PC-3 (cell line): ENCODE measurements at regions not wholly inside any gene's neighbourhood (a gene's known extent, or its start where the extent isn't known, plus 50 kb on each side); places are given as distances from the start of the nearest gene placed in this dataset.

ENCODE experiments used
- EZH2 ChIP-seq: fragments of 300-600 bp; sonication (generic); IDR thresholded peaks from one replicate; pipeline ENCODE4 v1.6.1; 2017; ENCODE audit warnings: antibody characterized with exemption, mild to moderate bottlenecking, low read length; ENCODE audit not compliant: unreplicated experiment
- TF ChIP-seq, protein P1 (sequence below): fragments of 300-600 bp; sonication (generic); conservative IDR thresholded peaks from 2 replicates; pipeline ENCODE4 v1.5.1; 2017; ENCODE audit warnings: antibody characterized with exemption, low read depth, mild to moderate bottlenecking, low read length

- TF ChIP-seq EZH2: no peak
- TF ChIP-seq, protein P1, sequence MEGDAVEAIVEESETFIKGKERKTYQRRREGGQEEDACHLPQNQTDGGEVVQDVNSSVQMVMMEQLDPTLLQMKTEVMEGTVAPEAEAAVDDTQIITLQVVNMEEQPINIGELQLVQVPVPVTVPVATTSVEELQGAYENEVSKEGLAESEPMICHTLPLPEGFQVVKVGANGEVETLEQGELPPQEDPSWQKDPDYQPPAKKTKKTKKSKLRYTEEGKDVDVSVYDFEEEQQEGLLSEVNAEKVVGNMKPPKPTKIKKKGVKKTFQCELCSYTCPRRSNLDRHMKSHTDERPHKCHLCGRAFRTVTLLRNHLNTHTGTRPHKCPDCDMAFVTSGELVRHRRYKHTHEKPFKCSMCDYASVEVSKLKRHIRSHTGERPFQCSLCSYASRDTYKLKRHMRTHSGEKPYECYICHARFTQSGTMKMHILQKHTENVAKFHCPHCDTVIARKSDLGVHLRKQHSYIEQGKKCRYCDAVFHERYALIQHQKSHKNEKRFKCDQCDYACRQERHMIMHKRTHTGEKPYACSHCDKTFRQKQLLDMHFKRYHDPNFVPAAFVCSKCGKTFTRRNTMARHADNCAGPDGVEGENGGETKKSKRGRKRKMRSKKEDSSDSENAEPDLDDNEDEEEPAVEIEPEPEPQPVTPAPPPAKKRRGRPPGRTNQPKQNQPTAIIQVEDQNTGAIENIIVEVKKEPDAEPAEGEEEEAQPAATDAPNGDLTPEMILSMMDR: no peak
These were observed 55.4 kb upstream of the ACYP2 start for GRCh38 chr2:54059986-54060385.
